ENCODE measurements at regions not wholly inside any gene's neighbourhood (a gene's known extent, or its start where the extent isn't known, plus 50 kb on each side); places are given as distances from the start of the nearest gene placed in this dataset.
"Not testable (repeated sequence)": the region's sequence is repeated elsewhere in the genome, so short reads cannot be mapped to it uniquely, and the experiment has no call there.

DNA sequence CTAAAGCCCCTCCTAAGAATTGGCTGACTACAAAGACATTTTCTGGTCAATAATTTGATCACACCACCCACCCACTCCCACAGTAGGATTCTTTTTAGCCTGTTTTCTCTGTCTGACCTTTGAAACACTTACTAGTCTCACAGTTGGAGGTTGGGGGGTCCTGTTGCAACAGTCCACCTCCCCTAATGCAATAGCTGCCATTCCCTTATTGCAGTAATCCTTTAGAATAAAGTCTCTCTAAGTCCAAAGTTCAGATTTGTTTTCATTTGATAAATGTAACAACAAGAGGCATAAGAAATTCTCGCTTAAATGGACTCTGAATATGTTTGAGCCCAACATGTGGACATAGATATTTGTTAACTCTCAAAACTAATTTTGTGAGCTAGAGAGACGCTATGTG, 1326.8 kb upstream of the TMEFF2 start:
- DNase-seq: no peak

DNA sequence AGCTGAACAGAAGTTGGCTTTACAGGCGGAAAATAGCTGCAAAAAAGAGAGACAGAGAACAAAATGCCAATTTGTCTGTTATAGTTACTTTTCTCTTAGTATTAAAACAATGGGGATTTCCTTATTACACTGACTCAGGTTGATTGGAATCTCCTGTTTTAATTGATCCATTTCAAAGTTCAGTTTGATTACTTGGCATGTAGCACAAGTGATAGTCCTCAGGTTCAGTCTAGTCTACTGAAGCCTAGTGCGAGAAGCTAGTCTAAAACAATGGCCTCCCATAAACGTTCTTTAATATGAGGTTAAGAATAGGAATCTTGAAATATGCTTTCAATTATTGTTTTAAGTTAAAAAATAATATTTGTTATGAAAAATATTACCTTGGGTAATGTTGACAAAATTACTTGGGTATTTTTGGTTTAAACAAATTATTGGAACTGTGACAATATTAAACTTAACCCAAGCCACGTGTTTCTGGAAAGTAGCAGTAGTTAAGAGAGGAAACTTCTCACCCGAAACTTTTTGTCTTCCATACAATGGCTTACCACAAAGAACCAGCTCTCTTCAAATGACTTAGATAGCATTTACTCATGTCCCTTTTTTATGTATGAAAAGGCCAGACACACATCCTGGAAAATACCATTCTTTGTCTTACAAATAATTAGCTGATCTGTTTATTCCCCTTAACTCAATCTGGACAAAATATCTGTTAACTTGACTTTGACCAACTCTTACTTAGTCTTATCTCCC, 1326.2 kb upstream of the TMEFF2 start:
- no peak for DNase-seq

DNA sequence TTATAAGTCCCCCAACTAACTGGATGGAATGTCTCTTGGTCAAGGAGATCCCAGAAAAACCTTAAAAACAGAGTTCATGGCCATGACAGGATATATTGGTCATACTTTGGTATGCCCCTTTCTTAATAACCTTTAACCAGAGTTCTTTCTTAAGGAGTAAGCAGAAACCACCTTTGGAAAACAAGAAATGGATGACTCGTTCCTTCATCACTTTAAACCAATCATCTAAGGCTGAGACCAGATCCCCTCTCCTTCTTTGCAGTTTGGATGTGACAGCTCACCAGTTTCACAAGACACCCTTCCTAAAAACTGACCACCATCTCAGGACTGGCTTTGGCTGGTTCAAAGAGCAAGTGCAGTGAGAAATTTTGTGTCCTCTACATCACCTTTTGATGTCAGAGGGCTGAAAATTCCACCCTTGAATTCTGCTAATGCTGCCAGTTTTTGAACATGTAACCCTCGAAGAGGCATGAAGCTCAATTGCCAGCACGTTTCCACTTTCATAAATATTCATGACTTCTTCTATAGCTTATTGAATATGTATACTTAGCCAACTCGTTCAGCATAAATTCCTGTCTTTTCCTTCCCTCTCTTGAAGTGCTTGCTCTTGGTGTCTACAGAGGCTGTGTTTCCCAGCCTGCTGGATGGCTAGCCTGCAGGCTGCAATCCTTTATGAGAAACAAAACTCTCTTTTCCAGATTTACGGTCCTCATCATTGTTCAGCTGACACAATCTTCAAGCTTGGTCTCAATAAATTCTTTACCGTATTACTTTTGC, 1323.5 kb upstream of the TMEFF2 start:
- no peak for DNase-seq

- DNase-seq: no peak
Measured at GRCh38 chr2:193517615-193518014, 1322.9 kb upstream of the TMEFF2 start.

- no peak for DNase-seq
Measured at GRCh38 chr2:193506035-193506434, 1311.3 kb upstream of the TMEFF2 start.

GRCh38 chr2:193505620-193506019, 1310.9 kb upstream of the TMEFF2 start:
- DNase-seq: no peak

DNA sequence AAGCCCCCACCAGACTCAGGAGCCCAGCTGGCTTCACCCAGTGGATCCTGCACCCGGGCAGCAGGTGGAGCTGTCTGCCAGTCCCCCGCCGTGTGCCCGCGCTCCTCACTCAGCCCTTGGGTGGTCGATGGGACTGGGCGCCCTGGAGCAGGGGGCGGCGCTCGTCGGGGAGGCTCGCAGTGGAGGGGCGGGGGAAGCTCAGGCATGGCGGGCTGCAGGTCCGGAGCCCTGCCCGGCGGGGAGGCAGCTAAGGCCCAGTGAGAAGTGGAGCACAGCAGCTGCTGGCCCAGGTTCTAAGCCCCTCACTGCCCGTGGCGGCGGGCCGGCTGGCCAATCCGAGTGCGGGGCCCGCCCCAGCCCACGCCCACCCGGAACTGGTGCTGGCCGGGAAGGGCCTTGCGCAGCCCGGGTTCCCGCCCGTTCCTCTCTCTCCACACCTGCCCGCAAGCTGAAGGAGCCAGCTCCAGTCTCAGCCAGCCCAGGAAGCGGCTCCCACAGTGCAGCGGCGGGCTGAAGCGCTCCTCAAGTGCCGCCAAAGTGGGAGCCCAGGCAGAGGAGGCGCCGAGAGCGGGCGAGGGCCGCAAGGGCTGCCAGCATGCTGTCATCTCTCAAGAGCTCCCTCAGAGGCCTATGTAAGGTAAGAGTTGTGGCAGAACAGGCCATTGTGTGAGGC, 1307.8 kb upstream of the TMEFF2 start:
- no peak for DNase-seq

DNA sequence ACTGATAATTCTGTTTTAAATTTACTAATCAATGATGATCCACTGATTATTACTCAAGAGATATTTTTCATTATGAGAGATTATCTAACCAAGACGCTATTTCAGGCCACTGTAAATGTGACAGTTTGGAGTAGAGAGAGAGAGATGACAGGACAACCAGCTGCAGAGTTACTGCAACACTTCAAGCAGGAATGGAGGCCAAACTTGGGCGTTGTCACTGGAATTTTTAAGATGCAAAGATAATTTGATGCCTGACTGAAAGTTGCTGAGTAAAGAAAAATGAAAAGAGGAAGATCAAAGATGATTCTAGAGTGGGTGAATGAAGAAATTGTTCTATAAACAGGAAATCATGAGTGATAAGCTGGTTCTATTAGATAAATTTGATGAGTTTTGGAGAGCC, 1302.1 kb upstream of the TMEFF2 start:
- no peak for DNase-seq

- no peak for DNase-seq
Measured at GRCh38 chr2:193482557-193482956, 1287.8 kb upstream of the TMEFF2 start.

DNA sequence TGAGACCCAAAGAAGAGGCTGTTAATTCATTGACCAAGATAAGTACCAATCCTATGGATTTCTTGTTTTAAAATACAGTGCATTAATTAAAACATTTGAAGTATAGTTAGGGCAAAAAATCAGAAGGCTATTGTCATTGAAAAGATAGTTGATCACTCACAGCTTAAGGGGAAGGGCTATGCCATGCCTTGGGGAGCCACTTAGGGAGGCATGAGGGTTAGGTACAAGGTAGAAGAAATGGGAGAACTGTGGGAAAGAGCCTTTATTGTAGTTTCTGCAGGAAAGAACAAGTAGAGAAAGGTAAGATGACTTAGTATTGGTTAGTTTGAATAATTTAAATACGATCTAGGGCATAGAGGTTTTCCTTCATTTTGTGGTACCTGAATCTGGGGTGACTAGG, 1285.5 kb upstream of the TMEFF2 start:
- DNase-seq: no peak

GRCh38 chr2:193476171-193476800, 1281.6 kb upstream of the TMEFF2 start:
- no peak for DNase-seq

- DNase-seq: no peak
Measured at GRCh38 chr2:193475038-193475437, 1280.3 kb upstream of the TMEFF2 start.

GRCh38 chr2:193469251-193469650, 1274.5 kb upstream of the TMEFF2 start:
- DNase-seq: no peak

- DNase-seq: no peak
Measured at GRCh38 chr2:193467276-193467987, 1272.7 kb upstream of the TMEFF2 start.

DNA sequence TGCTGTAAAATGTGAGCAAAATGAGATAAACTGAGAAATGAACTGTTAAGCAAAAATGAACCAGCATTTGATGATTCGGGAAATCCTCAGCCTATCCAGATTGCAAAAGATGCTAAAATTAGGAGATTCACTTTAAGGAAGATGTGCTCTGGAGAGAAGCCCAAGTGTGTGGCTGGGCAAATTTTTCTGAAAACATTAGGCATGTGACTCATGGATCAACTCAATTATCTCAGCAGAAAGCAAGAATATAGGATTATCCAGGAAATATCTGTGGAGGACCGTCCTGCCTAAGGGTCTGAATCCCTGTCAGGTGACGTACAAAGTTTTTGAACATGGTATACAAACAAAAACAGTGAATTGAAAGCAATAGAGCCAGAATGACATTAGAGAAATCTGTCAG, 1268.3 kb upstream of the TMEFF2 start:
- DNase-seq: no peak

DNA sequence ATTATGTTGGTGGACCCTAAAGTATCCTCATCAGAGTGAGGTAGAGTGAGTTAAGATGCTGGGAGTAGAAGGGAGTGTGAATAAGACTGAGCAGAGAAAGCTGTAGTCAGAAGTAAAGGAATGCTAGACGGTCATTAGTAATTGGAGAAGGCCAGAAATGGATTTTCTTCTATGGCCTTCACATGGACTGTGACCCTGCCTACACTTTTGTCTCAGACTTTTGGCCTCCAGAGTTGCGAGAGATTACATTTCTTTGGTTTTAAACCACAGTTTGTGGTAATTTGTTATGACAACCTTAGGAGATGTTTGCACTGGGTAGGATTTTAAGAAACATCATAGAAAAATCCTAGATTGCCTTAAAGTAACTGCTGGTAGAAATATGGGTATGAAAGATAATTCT, 1267.7 kb upstream of the TMEFF2 start:
- no peak for DNase-seq

DNA sequence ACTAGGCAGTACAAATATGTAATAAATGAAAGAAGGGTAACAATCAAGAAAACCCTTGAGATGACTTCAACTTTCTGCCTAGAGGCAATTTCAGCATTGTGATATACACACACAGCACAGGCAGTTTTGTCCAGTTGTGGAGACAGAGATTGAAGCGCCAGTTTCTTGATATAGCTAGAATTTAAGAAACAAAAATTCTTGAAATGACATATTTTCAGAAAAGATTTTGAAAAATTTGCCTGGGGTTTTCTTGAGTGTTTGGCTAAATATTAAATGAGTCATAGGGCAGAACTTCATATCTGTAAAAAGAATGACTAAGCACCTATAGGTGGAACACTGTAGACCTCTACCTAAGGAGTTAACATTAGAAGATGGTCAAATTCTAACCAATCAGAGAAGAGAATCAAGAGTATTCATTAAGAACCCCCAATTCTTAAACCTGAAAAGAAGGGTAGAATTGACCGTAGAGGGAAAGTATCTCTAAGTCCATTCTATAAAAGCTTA, 1266.8 kb upstream of the TMEFF2 start:
- DNase-seq: no peak

- DNase-seq: no peak
Measured at GRCh38 chr2:193446967-193447366, 1252.2 kb upstream of the TMEFF2 start.

DNA sequence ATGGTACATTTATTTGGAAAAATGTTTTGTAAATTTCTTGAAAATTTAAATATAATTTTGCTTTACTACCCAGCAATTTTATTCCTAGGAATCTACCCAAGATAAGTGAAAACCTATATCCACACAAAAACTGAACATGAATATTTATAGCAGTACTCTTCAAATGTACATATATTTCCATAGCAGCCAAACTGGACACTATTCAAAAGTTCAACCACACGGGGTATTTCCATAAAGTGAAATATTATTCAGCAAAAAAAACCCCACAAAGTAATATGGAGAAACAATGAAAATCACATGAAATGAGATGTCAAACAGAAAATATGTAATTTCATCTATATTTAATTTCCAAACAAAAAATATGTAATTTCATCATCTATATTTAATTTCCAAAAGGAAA, 1247.6 kb upstream of the TMEFF2 start:
- no peak for DNase-seq

DNA sequence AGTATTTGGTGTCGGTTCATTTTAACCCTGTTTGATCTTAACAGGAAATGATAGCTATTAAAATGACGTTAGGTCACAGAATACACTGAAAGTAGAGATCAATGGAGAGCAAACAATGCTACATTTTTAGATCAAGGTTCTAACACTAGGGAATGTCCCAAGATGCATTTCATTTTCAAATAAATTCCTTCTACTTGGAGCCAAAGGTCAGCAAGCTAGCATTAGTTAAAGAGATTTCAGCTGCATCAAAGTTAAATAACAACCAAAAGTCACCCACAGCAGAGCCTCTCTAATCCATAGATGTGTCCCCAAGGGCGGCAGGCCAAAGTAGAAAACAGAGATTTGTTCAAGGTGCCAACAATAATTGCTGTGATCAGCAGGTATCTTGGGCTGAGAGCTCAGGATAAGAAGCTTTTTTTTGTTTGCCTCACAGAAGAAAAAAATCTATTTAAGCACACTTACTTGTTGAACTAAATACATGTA, 1233.6 kb upstream of the TMEFF2 start:
- no peak for DNase-seq

DNA sequence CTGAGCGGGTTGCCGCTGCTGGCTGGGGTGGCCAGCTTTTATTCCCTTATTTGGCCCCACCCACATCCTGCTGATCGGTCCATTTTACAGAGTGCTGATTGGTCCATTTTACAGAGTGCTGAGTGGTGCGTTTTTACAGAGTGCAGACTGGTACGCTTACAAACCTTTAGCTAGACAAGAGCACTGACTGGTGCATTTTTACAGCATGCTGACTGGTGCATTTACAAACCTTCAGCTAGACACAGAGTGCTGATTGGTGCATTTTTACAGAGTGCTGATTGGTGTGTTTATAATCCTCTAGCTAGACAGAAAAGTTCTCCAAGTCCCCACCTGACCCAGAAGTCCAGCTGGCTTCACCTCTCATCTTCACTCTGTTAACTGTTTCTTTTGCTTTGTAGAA, 1217.6 kb upstream of the TMEFF2 start:
- DNase-seq: not testable (repeated sequence)

- no peak for DNase-seq
Measured at GRCh38 chr2:193409951-193410350, 1215.2 kb upstream of the TMEFF2 start.
